Ishikawa (cell line): ENCODE measurements at regions not wholly inside any gene's neighbourhood (a gene's known extent, or its start where the extent isn't known, plus 50 kb on each side); places are given as distances from the start of the nearest gene placed in this dataset.
A peak's percentile ranks its signal among the peaks of the same experiment; 100 is the strongest.

Experiments
- CEBPB ChIP-seq: IDR thresholded peaks from 2 replicates; pipeline ENCODE4 v1.6.1; 2012
- CREB1 ChIP-seq: IDR thresholded peaks from 2 replicates; pipeline ENCODE4 v1.6.1; 2012; ENCODE audit warnings: low read depth
- EGR1 ChIP-seq: IDR thresholded peaks from 2 replicates; pipeline ENCODE4 v1.6.1; 2012
- EP300 ChIP-seq: IDR thresholded peaks from 2 replicates; pipeline ENCODE4 v1.6.1; 2012; ENCODE audit warnings: borderline replicate concordance
- FOXM1 ChIP-seq: IDR thresholded peaks from 2 replicates; pipeline ENCODE4 v1.6.1; 2012; ENCODE audit warnings: low read depth, borderline replicate concordance
- MAX ChIP-seq: IDR thresholded peaks from 2 replicates; pipeline ENCODE4 v1.6.1; 2012
- NFIC ChIP-seq: IDR thresholded peaks from 2 replicates; pipeline ENCODE4 v1.6.1; 2012
- RAD21 ChIP-seq: IDR thresholded peaks from 2 replicates; pipeline ENCODE4 v1.6.1; 2012; ENCODE audit warnings: low read depth
- REST ChIP-seq: IDR thresholded peaks from 2 replicates; pipeline ENCODE4 v1.6.1; 2012; ENCODE audit warnings: low read depth, mild to moderate bottlenecking
- TAF1 ChIP-seq: IDR thresholded peaks from 2 replicates; pipeline ENCODE4 v1.6.1; 2012; ENCODE audit warnings: low read depth, mild to moderate bottlenecking
- TCF12 ChIP-seq: IDR thresholded peaks from 2 replicates; pipeline ENCODE4 v1.6.1; 2012; ENCODE audit warnings: low read depth
- TEAD4 ChIP-seq: IDR thresholded peaks from 2 replicates; pipeline ENCODE4 v1.6.1; 2012
- USF1 ChIP-seq: IDR thresholded peaks from 2 replicates; pipeline ENCODE4 v1.6.1; 2012
- YY1 ChIP-seq: IDR thresholded peaks from 2 replicates; pipeline ENCODE4 v1.6.1; 2012; ENCODE audit warnings: low read depth
- ZBTB7A ChIP-seq: IDR thresholded peaks from 2 replicates; pipeline ENCODE4 v1.6.1; 2012; ENCODE audit warnings: low read depth

GRCh38 chr20:17878069-17878911, 90.3 kb downstream of the SNX5 start:
- TF ChIP-seq YY1 (no peak), CEBPB (no peak), FOXM1 (no peak), RAD21 (no peak), NFIC (no peak), ZBTB7A (no peak), EP300 (no peak), TCF12 (no peak), REST (no peak)

GRCh38 chr20:17875981-17876385, 92.6 kb downstream of the SNX5 start:
- TF ChIP-seq ZBTB7A (no peak), NFIC (no peak), CREB1 (no peak), REST (no peak), YY1 (no peak), RAD21 (no peak), FOXM1 (no peak), TEAD4 (no peak), TCF12 (no peak), USF1 (no peak), CEBPB (no peak), MAX (no peak), TAF1 (no peak), EGR1 (no peak), EP300 (no peak)

- TF ChIP-seq RAD21: no peak
- TF ChIP-seq USF1: 0 out of 2 replicates have a peak, but pooled peaks have one; percentile 19
- TF ChIP-seq REST: no peak
- no peak for TF ChIP-seq ZBTB7A
- no peak for TF ChIP-seq CREB1
- peak; percentile 24; the same call in 1 of the 2 replicates for TF ChIP-seq NFIC
- TF ChIP-seq YY1: no peak
- TF ChIP-seq TEAD4: no peak
- no peak for TF ChIP-seq EP300
- TF ChIP-seq CEBPB: no peak
- TF ChIP-seq FOXM1: no peak
- no peak for TF ChIP-seq TCF12
- no peak for TF ChIP-seq EGR1
Measured at GRCh38 chr20:17875106-17875980, 93.3 kb downstream of the SNX5 start.
